Esophagus muscularis mucosa (tissue), 3 donors: ENCODE measurements at regions not wholly inside any gene's neighbourhood (a gene's known extent, or its start where the extent isn't known, plus 50 kb on each side); places are given as distances from the start of the nearest gene placed in this dataset.

ENCODE experiments used
- CTCF ChIP-seq, 3 experiments: fragments of 200-600 bp in 2 of 3; fragments of 450-650 bp in 1 of 3; sonication (generic) in 2 of 3; IDR thresholded peaks; one replicate each; pipeline ENCODE4 v1.5.1; 2017 to 2019; ENCODE audit warnings: antibody characterized with exemption in 3 of 3, mild to moderate bottlenecking in 2 of 3, moderate library complexity in 1 of 3
- POLR2A ChIP-seq: fragments of 450-650 bp; IDR thresholded peaks from one replicate; pipeline ENCODE4 v1.6.1; 2017; ENCODE audit warnings: antibody characterized with exemption, moderate library complexity, mild to moderate bottlenecking, low read depth
- POLR2AphosphoS5 ChIP-seq, 2 donors: sonication (generic); formaldehyde crosslinking; IDR thresholded peaks; one replicate each; pipeline ENCODE4 v1.6.1; 2017; ENCODE audit warnings: antibody characterized with exemption in 2 of 2

- TF ChIP-seq POLR2AphosphoS5 (IDR thresholded peaks at IDR 0.05): no peak
- no peak for TF ChIP-seq POLR2A
- TF ChIP-seq CTCF (IDR thresholded peaks at IDR 0.05): no peak
Observed at GRCh38 chr10:89118091-89118490, 89.0 kb downstream of the CH25H start.
